ENCODE measurements at regions not wholly inside any gene's neighbourhood (a gene's known extent, or its start where the extent isn't known, plus 50 kb on each side); places are given as distances from the start of the nearest gene placed in this dataset.
"Not testable (repeated sequence)": the region's sequence is repeated elsewhere in the genome, so short reads cannot be mapped to it uniquely, and the experiment has no call there.

DNA sequence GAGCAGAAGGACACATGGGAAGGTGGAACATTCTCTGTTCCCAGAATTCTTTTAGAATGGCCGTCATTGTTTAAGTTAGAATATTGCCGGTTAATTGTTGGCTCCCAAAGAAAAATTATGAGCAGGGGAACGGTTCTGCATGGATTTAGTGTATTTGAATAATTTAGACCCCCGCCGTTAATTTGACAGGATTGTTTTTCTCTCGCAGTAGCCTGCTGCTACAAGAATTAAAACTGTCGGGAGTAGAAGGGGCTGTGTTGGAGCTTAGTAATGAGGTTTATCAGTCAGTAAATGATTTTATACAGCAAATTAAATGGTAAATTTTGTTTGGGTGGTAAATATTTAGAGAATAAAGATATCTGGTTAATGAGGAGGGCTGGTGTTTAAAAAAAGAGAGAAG is 431.2 kb upstream of the DYNLRB2 start:
- 88 to 89% methylated on average over 6 of the region's 7 CpGs for WGBS, 2 experiments (ENCODE audit: insufficient coverage in 2 of 2)
- no peak overlapping the region for H3K27ac ChIP-seq (ENCODE audit: low read depth, low read length, severe bottlenecking)
- H3K4me1 ChIP-seq (ENCODE audit: control insufficient read depth, insufficient read depth, low read length, poor library complexity, severe bottlenecking): peaks cover 3% of the 10 kb centered on the region
- H3K4me3 ChIP-seq (ENCODE audit: extremely low read depth, insufficient read depth, low read length, poor library complexity, severe bottlenecking): no peak overlapping the region
- H3K36me3 ChIP-seq (ENCODE audit: control insufficient read depth, insufficient read depth, low read length): no peaks in the 10 kb centered on the region
- no peaks in the 10 kb centered on the region for H3K9me3 ChIP-seq (ENCODE audit: control insufficient read depth, low read length)

DNA sequence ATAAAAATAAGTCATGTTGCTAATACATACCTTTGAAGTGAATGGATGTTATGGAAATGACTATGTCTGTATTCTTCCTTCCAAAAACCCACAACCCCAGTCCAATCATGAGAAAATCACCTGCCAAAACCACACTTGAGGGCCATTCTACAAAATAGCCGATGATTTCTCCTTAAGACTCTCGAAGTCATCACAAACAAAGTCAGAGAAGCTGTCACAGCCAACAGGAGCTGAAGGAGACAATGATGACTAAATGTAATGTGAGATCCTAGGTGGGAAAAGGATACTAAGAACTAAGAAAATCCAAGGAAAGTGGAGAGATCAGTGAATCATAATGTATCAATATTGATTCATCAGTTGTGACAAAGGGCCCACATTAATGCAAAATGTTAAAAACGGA is 432.9 kb upstream of the DYNLRB2 start:
- 100% methylated on average over 2 of the region's 3 CpGs for WGBS, 2 experiments (ENCODE audit: insufficient coverage in 2 of 2)
- Histone ChIP-seq H3K27ac (ENCODE audit: low read depth, low read length, severe bottlenecking) (no peak overlapping the region), H3K36me3 (ENCODE audit: control insufficient read depth, insufficient read depth, low read length) (no peaks in the 10 kb centered on the region), H3K4me3 (ENCODE audit: extremely low read depth, insufficient read depth, low read length, poor library complexity, severe bottlenecking) (no peak overlapping the region), H3K4me1 (ENCODE audit: control insufficient read depth, insufficient read depth, low read length, poor library complexity, severe bottlenecking) (peaks cover 3% of the 10 kb centered on the region), H3K9me3 (ENCODE audit: control insufficient read depth, low read length) (no peaks in the 10 kb centered on the region)

DNA sequence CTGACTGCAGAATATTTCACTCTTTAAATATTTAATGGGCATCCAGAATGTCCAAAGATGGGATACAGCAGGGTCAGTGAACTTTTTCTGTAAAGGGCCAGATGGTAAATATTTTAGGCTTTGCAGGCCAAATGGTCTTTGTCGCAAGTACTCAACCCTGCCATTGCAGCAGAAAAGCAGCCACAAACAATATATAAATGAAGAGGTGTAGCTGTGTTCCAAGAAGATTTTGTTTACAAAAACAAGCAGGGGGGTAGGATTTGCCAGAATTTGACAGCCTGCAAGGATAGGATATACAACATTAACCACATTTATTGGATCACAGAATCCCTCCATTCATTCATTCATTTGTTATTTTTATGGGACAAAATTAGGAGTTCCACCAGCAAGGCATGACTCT is 435.0 kb upstream of the DYNLRB2 start:
- no peaks in the 10 kb centered on the region for H3K9me3 ChIP-seq (ENCODE audit: control insufficient read depth, low read length)
- no peak overlapping the region for H3K4me3 ChIP-seq (ENCODE audit: extremely low read depth, insufficient read depth, low read length, poor library complexity, severe bottlenecking)
- peaks cover 3% of the 10 kb centered on the region for H3K4me1 ChIP-seq (ENCODE audit: control insufficient read depth, insufficient read depth, low read length, poor library complexity, severe bottlenecking)
- H3K27ac ChIP-seq (ENCODE audit: low read depth, low read length, severe bottlenecking): no peak overlapping the region
- no CpG with 5 or more reads among the region's 1 CpG for WGBS, 2 experiments (ENCODE audit: insufficient coverage in 2 of 2)
- H3K36me3 ChIP-seq (ENCODE audit: control insufficient read depth, insufficient read depth, low read length): no peaks in the 10 kb centered on the region

DNA sequence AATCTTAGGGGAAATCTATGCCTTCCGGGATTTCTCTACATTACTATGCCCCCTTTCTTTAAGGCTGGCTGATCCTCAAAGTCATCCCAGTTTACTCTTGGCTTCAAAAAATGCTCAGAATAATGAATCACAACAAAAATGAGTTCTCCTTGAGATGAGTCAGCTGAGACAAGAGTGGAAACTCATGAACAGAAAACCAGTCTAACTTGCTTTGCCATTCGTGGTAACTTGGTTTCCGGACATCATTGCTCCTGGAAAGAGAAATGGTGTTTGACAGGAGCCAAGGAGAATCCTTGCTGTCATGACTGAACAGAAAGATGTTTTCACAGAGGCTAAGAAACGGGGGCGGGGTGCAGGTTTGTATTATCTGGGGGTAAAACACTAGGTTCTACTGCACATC is 435.6 kb upstream of the DYNLRB2 start:
- H3K4me3 ChIP-seq (ENCODE audit: extremely low read depth, insufficient read depth, low read length, poor library complexity, severe bottlenecking): no peak overlapping the region
- WGBS, 2 experiments (ENCODE audit: insufficient coverage in 2 of 2): 87 to 90% methylated on average over 3 to 4 of the region's 5 CpGs
- no peaks in the 10 kb centered on the region for H3K36me3 ChIP-seq (ENCODE audit: control insufficient read depth, insufficient read depth, low read length)
- H3K4me1 ChIP-seq (ENCODE audit: control insufficient read depth, insufficient read depth, low read length, poor library complexity, severe bottlenecking): peaks cover 3% of the 10 kb centered on the region
- no peaks in the 10 kb centered on the region for H3K9me3 ChIP-seq (ENCODE audit: control insufficient read depth, low read length)
- H3K27ac ChIP-seq (ENCODE audit: low read depth, low read length, severe bottlenecking): no peak overlapping the region

DNA sequence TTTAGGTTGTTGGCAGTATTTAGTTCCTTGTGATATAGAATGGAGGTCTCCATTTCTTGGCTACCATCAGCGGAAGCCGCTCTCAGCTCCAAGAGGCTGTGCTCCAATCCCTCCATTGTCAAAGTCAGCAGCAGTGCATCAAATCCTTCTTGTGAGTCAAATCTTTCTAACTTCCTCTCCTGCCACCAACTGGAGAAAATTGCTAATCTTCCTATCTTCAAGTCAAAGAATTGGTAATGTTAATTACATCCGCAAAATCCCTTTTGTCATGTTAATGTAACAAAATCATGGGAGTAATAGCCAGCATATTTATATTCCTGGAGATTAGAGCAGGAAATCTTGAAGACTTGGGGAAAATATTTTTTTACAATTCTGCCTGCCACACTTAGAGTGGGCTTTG is 436.4 kb upstream of the DYNLRB2 start:
- Histone ChIP-seq H3K4me3 (ENCODE audit: extremely low read depth, insufficient read depth, low read length, poor library complexity, severe bottlenecking) (no peak overlapping the region), H3K9me3 (ENCODE audit: control insufficient read depth, low read length) (no peaks in the 10 kb centered on the region), H3K36me3 (ENCODE audit: control insufficient read depth, insufficient read depth, low read length) (no peaks in the 10 kb centered on the region), H3K4me1 (ENCODE audit: control insufficient read depth, insufficient read depth, low read length, poor library complexity, severe bottlenecking) (peaks cover 3% of the 10 kb centered on the region), H3K27ac (ENCODE audit: low read depth, low read length, severe bottlenecking) (no peak overlapping the region)
- 80 to 100% methylated on average over 1 to 2 of the region's 3 CpGs for WGBS, 2 experiments (ENCODE audit: insufficient coverage in 2 of 2)

DNA sequence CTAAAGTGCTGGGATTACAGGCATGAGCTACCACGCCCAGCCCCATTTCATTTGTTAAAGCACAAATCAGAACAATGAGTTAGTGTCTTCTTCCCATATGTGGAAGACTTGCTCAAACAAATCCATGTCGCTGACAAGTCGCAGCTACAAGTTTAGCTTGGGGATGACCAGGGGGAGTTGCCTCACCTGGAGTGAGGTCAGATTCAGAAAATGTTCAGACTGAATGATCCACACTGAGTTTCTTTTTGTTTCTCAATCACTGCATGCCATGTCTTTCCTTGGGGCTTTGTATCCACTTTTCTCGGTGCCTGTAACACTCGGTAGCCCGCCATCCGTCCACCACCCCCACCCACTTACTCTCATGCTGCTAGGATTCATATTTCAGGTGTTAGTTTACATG is 437.3 kb upstream of the DYNLRB2 start:
- WGBS, 2 experiments (ENCODE audit: insufficient coverage in 2 of 2): 96 to 97% methylated on average over 3 to 4 of the region's 7 CpGs
- Histone ChIP-seq H3K4me3 (ENCODE audit: extremely low read depth, insufficient read depth, low read length, poor library complexity, severe bottlenecking) (no peak overlapping the region), H3K9me3 (ENCODE audit: control insufficient read depth, low read length) (no peaks in the 10 kb centered on the region), H3K27ac (ENCODE audit: low read depth, low read length, severe bottlenecking) (no peak overlapping the region), H3K36me3 (ENCODE audit: control insufficient read depth, insufficient read depth, low read length) (no peaks in the 10 kb centered on the region), H3K4me1 (ENCODE audit: control insufficient read depth, insufficient read depth, low read length, poor library complexity, severe bottlenecking) (peaks cover 3% of the 10 kb centered on the region)

DNA sequence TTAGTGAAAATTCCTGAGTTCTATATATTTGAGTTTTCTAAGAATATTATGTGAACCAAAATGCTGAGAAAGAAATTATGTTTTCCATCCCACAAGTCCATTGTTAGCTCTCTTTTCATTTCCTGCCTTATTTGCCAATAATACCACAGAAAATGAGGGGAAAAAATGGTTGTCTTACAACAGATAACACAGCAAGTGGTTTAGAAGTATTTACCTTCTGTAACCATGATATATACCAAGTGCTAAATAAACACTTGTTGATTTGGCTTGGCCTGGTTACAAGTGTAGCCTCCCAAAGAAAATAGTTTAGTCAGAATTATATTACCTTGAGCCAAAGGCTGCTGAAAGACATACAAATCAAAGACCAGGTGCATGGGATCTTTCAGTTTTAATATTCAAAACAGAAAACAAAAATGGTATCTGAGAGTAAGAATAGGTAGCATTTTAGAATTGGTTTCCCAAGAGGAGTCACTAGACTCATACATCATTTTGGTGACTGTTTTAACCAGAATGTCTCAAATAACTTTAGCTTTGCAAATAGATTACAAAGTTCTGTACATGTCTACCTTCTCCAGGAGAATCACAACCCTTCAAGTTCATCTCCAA is 439.8 kb upstream of the DYNLRB2 start:
- Histone ChIP-seq H3K9me3 (ENCODE audit: control insufficient read depth, low read length) (no peaks in the 10 kb centered on the region), H3K27ac (ENCODE audit: low read depth, low read length, severe bottlenecking) (no peak overlapping the region), H3K4me1 (ENCODE audit: control insufficient read depth, insufficient read depth, low read length, poor library complexity, severe bottlenecking) (peaks cover 3% of the 10 kb centered on the region), H3K36me3 (ENCODE audit: control insufficient read depth, insufficient read depth, low read length) (no peaks in the 10 kb centered on the region), H3K4me3 (ENCODE audit: extremely low read depth, insufficient read depth, low read length, poor library complexity, severe bottlenecking) (no peak overlapping the region)

DNA sequence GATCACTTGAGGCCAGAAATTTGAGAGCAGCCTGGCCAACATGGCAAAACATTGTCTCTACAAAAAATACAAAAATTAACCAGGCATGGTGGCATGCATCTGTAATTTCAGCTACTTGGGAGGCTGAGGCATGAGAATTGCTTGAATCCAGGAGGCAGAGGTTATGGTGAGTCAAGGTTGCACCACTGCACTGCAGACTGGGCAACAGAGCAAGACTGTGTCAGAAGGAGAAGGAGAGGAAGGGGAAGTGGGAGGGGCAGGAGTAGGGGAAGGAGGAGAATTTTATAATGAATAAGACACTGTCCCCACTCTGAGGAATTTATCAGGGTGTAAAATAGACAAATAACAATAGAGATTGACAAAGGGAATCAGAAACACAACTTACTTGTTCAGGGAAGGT is 440.6 kb upstream of the DYNLRB2 start:
- Histone ChIP-seq H3K27ac (ENCODE audit: low read depth, low read length, severe bottlenecking) (no peak overlapping the region), H3K36me3 (ENCODE audit: control insufficient read depth, insufficient read depth, low read length) (no peaks in the 10 kb centered on the region), H3K9me3 (ENCODE audit: control insufficient read depth, low read length) (no peaks in the 10 kb centered on the region), H3K4me3 (ENCODE audit: extremely low read depth, insufficient read depth, low read length, poor library complexity, severe bottlenecking) (no peak overlapping the region), H3K4me1 (ENCODE audit: control insufficient read depth, insufficient read depth, low read length, poor library complexity, severe bottlenecking) (peaks cover 3% of the 10 kb centered on the region)

DNA sequence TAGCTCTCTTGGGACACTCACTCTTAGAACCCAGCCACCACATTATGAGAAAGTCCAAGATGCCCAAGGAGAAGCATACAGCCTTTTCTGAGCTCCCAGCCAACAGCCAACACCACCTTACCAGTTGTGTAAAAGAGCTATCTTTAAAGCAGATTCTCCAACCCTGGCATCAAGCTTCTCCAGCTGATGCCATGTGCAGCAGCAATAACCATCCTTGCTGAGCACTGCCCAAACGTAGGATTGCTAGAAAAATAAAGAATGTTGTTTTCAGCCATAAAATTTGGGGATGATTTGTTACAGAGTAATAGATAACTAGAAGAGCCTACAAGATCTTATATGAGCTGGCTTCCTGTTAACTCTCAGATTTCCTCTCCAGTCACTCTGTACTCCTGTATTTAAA is 443.7 kb upstream of the DYNLRB2 start:
- Histone ChIP-seq H3K4me1 (ENCODE audit: control insufficient read depth, insufficient read depth, low read length, poor library complexity, severe bottlenecking) (peaks cover 6% of the 10 kb centered on the region), H3K27ac (ENCODE audit: low read depth, low read length, severe bottlenecking) (no peak overlapping the region), H3K9me3 (ENCODE audit: control insufficient read depth, low read length) (no peaks in the 10 kb centered on the region), H3K36me3 (ENCODE audit: control insufficient read depth, insufficient read depth, low read length) (no peaks in the 10 kb centered on the region), H3K4me3 (ENCODE audit: extremely low read depth, insufficient read depth, low read length, poor library complexity, severe bottlenecking) (no peak overlapping the region)
- WGBS, 2 experiments (ENCODE audit: insufficient coverage in 2 of 2): no CpG with 5 or more reads among the region's 1 CpG

DNA sequence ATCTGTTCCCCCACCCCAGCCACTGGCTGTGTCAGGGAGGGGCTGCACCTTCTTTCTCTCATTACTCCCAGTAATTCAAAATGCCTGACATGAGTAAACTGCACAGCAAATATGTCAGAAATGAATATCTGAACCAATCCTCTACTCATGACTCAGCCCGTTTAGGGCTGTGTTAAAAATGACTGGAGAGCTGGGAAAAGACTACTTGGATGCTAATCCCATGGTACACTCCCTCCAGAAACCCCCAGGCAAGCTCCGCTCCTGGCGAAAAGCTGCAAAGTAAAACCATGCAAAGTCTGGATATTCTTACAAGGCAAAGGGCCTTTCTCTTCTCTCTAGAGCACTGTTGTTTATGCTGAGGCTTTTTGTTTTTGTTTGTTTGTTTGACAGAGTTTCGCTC is 448.1 kb upstream of the DYNLRB2 start:
- no peak overlapping the region for H3K4me3 ChIP-seq (ENCODE audit: extremely low read depth, insufficient read depth, low read length, poor library complexity, severe bottlenecking)
- peaks cover 6% of the 10 kb centered on the region for H3K4me1 ChIP-seq (ENCODE audit: control insufficient read depth, insufficient read depth, low read length, poor library complexity, severe bottlenecking)
- H3K27ac ChIP-seq (ENCODE audit: low read depth, low read length, severe bottlenecking): no peak overlapping the region
- no peaks in the 10 kb centered on the region for H3K9me3 ChIP-seq (ENCODE audit: control insufficient read depth, low read length)
- H3K36me3 ChIP-seq (ENCODE audit: control insufficient read depth, insufficient read depth, low read length): no peaks in the 10 kb centered on the region
- WGBS, 2 experiments (ENCODE audit: insufficient coverage in 2 of 2): 80 to 100% methylated on average over 2 to 4 of the region's 4 CpGs

DNA sequence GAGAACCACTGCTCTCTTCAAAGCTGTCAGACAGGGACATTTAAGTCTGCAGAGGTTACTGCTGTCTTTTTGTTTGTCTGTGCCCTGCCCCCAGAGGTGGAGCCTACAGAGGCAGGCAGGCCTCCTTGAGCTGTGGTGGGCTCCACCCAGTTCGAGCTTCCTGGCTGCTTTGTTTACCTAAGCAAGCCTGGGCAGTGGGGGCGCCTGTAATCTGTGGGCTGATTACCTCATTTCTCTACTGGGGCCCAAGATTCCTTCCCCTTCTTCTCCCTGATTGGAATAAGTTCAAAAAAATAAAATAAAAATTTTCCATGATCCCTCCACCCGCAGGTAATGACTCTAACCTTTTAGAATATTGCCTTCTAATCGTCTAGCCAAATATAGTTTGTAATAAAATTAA is 449.3 kb upstream of the DYNLRB2 start:
- H3K4me3 ChIP-seq (ENCODE audit: extremely low read depth, insufficient read depth, low read length, poor library complexity, severe bottlenecking); H3K9me3 ChIP-seq (ENCODE audit: control insufficient read depth, low read length); H3K36me3 ChIP-seq (ENCODE audit: control insufficient read depth, insufficient read depth, low read length); H3K27ac ChIP-seq (ENCODE audit: low read depth, low read length, severe bottlenecking); H3K4me1 ChIP-seq (ENCODE audit: control insufficient read depth, insufficient read depth, low read length, poor library complexity, severe bottlenecking): not testable (repeated sequence)
- no CpG with 5 or more reads among the region's 4 CpGs for WGBS, 2 experiments (ENCODE audit: insufficient coverage in 2 of 2)

DNA sequence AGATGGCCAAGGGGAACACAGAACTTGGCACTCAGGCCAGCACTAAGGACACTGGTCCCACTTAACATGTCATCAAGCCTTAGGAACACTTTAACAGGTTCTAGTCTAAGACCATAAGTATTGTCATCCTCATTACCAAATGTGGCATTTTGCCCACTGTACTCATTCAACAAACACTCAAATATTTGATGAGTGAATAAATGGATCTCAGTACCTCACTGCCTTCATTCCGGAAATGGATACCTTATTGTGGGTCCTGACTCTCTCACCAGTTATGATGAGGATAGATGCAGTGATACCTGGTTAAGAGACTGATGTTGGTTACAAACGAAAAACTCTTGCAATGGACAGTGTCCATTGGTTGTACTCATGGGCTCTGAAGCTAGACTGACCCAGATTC is 455.2 kb upstream of the DYNLRB2 start:
- H3K36me3 ChIP-seq (ENCODE audit: control insufficient read depth, insufficient read depth, low read length): no peaks in the 10 kb centered on the region
- no peak overlapping the region for H3K4me3 ChIP-seq (ENCODE audit: extremely low read depth, insufficient read depth, low read length, poor library complexity, severe bottlenecking)
- no CpG with 5 or more reads among the region's 2 CpGs for WGBS, 2 experiments (ENCODE audit: insufficient coverage in 2 of 2)
- no peak overlapping the region for H3K27ac ChIP-seq (ENCODE audit: low read depth, low read length, severe bottlenecking)
- H3K9me3 ChIP-seq (ENCODE audit: control insufficient read depth, low read length): no peaks in the 10 kb centered on the region
- no peaks in the 10 kb centered on the region for H3K4me1 ChIP-seq (ENCODE audit: control insufficient read depth, insufficient read depth, low read length, poor library complexity, severe bottlenecking)

Data from mesodermal cell (in vitro differentiated cells).